SU-DHL-6 (cell line): ENCODE measurements at regions not wholly inside any gene's neighbourhood (a gene's known extent, or its start where the extent isn't known, plus 50 kb on each side); places are given as distances from the start of the nearest gene placed in this dataset.

Experiments used
- EZH2phosphoT487 ChIP-seq: fragments of 200-600 bp; sonication (generic), shearing (Covaris generic); conservative IDR thresholded peaks from 2 replicates; pipeline ENCODE4 v1.6.1; 2018; ENCODE audit warnings: mild to moderate bottlenecking, antibody characterized with exemption, low read length, moderate library complexity, mixed read lengths
- TF ChIP-seq, protein P1 (sequence below): fragments of 200-600 bp; sonication (generic); IDR thresholded peaks from one replicate; pipeline ENCODE4 v1.5.1; 2017; ENCODE audit warnings: antibody characterized with exemption, mild to moderate bottlenecking, low read length, moderate library complexity; ENCODE audit not compliant: insufficient read depth, poor library complexity, severe bottlenecking

DNA sequence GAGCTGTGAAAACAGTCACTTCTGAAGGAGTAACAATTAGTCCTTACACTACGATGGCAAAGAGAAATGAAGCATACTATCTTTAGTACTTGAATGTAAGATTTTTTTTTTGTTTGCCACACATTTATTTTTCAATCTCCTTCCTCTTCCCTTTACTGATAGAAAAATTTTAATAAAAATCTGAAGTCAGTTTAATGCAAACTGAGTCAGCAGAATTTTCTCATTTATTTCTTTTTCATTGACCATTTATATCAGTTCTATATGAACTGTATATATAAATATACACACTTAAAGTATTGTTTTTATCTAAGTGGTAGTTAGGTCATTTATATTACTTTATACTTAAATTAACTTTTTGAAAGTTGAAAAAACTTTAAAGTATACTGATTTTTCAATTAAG lies 1009.1 kb upstream of the SPRY2 start:
- TF ChIP-seq, protein P1, sequence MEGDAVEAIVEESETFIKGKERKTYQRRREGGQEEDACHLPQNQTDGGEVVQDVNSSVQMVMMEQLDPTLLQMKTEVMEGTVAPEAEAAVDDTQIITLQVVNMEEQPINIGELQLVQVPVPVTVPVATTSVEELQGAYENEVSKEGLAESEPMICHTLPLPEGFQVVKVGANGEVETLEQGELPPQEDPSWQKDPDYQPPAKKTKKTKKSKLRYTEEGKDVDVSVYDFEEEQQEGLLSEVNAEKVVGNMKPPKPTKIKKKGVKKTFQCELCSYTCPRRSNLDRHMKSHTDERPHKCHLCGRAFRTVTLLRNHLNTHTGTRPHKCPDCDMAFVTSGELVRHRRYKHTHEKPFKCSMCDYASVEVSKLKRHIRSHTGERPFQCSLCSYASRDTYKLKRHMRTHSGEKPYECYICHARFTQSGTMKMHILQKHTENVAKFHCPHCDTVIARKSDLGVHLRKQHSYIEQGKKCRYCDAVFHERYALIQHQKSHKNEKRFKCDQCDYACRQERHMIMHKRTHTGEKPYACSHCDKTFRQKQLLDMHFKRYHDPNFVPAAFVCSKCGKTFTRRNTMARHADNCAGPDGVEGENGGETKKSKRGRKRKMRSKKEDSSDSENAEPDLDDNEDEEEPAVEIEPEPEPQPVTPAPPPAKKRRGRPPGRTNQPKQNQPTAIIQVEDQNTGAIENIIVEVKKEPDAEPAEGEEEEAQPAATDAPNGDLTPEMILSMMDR, result no peak
- TF ChIP-seq EZH2phosphoT487, result no peak
